H4 (cell line): ENCODE measurements at regions not wholly inside any gene's neighbourhood (a gene's known extent, or its start where the extent isn't known, plus 50 kb on each side); places are given as distances from the start of the nearest gene placed in this dataset.
"Not testable (repeated sequence)": the region's sequence is repeated elsewhere in the genome, so short reads cannot be mapped to it uniquely, and the experiment has no call there.

Experiments used
- DNase-seq: peaks from one replicate; pipeline ENCODE4 v3.0.0-alpha.2; 2015; ENCODE audit warnings: low spot score

- no peak for DNase-seq
Observed at GRCh38 chr12:17235996-17236395, 630.0 kb upstream of the LMO3 start.

- peak; percentile 4 for DNase-seq
Observed at GRCh38 chr12:17215759-17216570, 610.0 kb upstream of the LMO3 start.

- DNase-seq = no peak
Observed at GRCh38 chr12:17214929-17215328, 609.0 kb upstream of the LMO3 start.

- DNase-seq = no peak
Observed at GRCh38 chr12:17206553-17206952, 600.6 kb upstream of the LMO3 start.

- DNase-seq = no peak
Observed at GRCh38 chr12:17204289-17205054, 598.5 kb upstream of the LMO3 start.

- DNase-seq = no peak
Observed at GRCh38 chr12:17203497-17203896, 597.5 kb upstream of the LMO3 start.

- no peak for DNase-seq
Observed at GRCh38 chr12:17197971-17198370, 592.0 kb upstream of the LMO3 start.

- no peak for DNase-seq
Observed at GRCh38 chr12:17192721-17193120, 586.8 kb upstream of the LMO3 start.

- DNase-seq = no peak
Observed at GRCh38 chr12:17169726-17170471, 563.9 kb upstream of the LMO3 start.

GRCh38 chr12:17159506-17160300 is 553.7 kb upstream of the LMO3 start:
- DNase-seq = no peak

- DNase-seq = no peak
Observed at GRCh38 chr12:17158201-17158600, 552.2 kb upstream of the LMO3 start.

- no peak for DNase-seq
Observed at GRCh38 chr12:17151917-17152316, 546.0 kb upstream of the LMO3 start.

GRCh38 chr12:17148706-17149105 is 542.7 kb upstream of the LMO3 start:
- no peak for DNase-seq

GRCh38 chr12:17142856-17143255 is 536.9 kb upstream of the LMO3 start:
- no peak for DNase-seq

- DNase-seq = no peak
Observed at GRCh38 chr12:17139931-17140330, 534.0 kb upstream of the LMO3 start.

- DNase-seq = no peak
Observed at GRCh38 chr12:17137396-17137795, 531.4 kb upstream of the LMO3 start.

GRCh38 chr12:17134315-17134714 is 528.4 kb upstream of the LMO3 start:
- DNase-seq = no peak

- no peak for DNase-seq
Observed at GRCh38 chr12:17132336-17132735, 526.4 kb upstream of the LMO3 start.

- not testable (repeated sequence) for DNase-seq
Observed at GRCh38 chr12:17116538-17116937, 510.6 kb upstream of the LMO3 start.

- no peak for DNase-seq
Observed at GRCh38 chr12:17110316-17110715, 504.4 kb upstream of the LMO3 start.

GRCh38 chr12:17108877-17109541 is 503.0 kb upstream of the LMO3 start:
- DNase-seq = no peak
